KOPT-K1 (cell line): ENCODE measurements at regions not wholly inside any gene's neighbourhood (a gene's known extent, or its start where the extent isn't known, plus 50 kb on each side); places are given as distances from the start of the nearest gene placed in this dataset.

Experiments
- H3K27ac ChIP-seq: fragments of 200-600 bp; sonication (generic); 2 replicates; pipeline ENCODE4 v1.5.1; 2016; ENCODE audit warnings: antibody characterized with exemption, mild to moderate bottlenecking, low read depth, low read length; ENCODE audit not compliant: poor library complexity, severe bottlenecking
- H3K36me3 ChIP-seq: fragments of 200-600 bp; sonication (generic); 2 replicates; pipeline ENCODE4 v1.5.1; 2017; ENCODE audit warnings: antibody characterized with exemption, mild to moderate bottlenecking, low read length, moderate library complexity; ENCODE audit not compliant: insufficient read depth
- H3K9me3 ChIP-seq: fragments of 200-600 bp; sonication (generic); 2 replicates; pipeline ENCODE4 v1.5.1; 2017; ENCODE audit warnings: antibody characterized with exemption, low read length, mild to moderate bottlenecking; ENCODE audit not compliant: insufficient read depth, poor library complexity, severe bottlenecking

GRCh38 chr6:102494808-102495207 is 1101.3 kb downstream of the GRIK2 start:
- H3K36me3 ChIP-seq: no peaks in the 10 kb centered on the region
- H3K27ac ChIP-seq: no peak overlapping the region
- no peaks in the 10 kb centered on the region for H3K9me3 ChIP-seq

- Histone ChIP-seq H3K27ac (no peak overlapping the region), H3K9me3 (no peaks in the 10 kb centered on the region), H3K36me3 (no peaks in the 10 kb centered on the region)
Measured at GRCh38 chr6:102493485-102493884, 1100.0 kb downstream of the GRIK2 start.

- Histone ChIP-seq H3K36me3 (no peaks in the 10 kb centered on the region), H3K27ac (no peak overlapping the region), H3K9me3 (no peaks in the 10 kb centered on the region)
Measured at GRCh38 chr6:102488729-102489128, 1095.2 kb downstream of the GRIK2 start.

GRCh38 chr6:102485480-102485879 is 1092.0 kb downstream of the GRIK2 start:
- H3K9me3 ChIP-seq: no peaks in the 10 kb centered on the region
- H3K27ac ChIP-seq: no peak overlapping the region

GRCh38 chr6:102474041-102474807 is 1080.7 kb downstream of the GRIK2 start:
- no peaks in the 10 kb centered on the region for H3K36me3 ChIP-seq
- no peak overlapping the region for H3K27ac ChIP-seq
- no peaks in the 10 kb centered on the region for H3K9me3 ChIP-seq

More at GRCh38 chr6:102485480-102485879, 1092.0 kb downstream of the GRIK2 start:
- H3K36me3 ChIP-seq: no peaks in the 10 kb centered on the region

- H3K27ac ChIP-seq: no peak overlapping the region
- no peaks in the 10 kb centered on the region for H3K36me3 ChIP-seq
- no peaks in the 10 kb centered on the region for H3K9me3 ChIP-seq
Measured at GRCh38 chr6:102458990-102459389, 1065.5 kb downstream of the GRIK2 start.

- no peaks in the 10 kb centered on the region for H3K9me3 ChIP-seq
- no peaks in the 10 kb centered on the region for H3K36me3 ChIP-seq
- H3K27ac ChIP-seq: no peak overlapping the region
Measured at GRCh38 chr6:102438171-102438570, 1044.7 kb downstream of the GRIK2 start.

GRCh38 chr6:102417368-102417998 is 1024.0 kb downstream of the GRIK2 start:
- peak overlapping the region; percentile 40 for H3K27ac ChIP-seq
- no peaks in the 10 kb centered on the region for H3K36me3 ChIP-seq
- H3K9me3 ChIP-seq: no peaks in the 10 kb centered on the region

GRCh38 chr6:102415891-102416290 is 1022.4 kb downstream of the GRIK2 start:
- Histone ChIP-seq H3K27ac (no peak overlapping the region), H3K36me3 (no peaks in the 10 kb centered on the region), H3K9me3 (no peaks in the 10 kb centered on the region)

GRCh38 chr6:102411796-102412195 is 1018.3 kb downstream of the GRIK2 start:
- Histone ChIP-seq H3K27ac (no peak overlapping the region), H3K9me3 (no peaks in the 10 kb centered on the region), H3K36me3 (no peaks in the 10 kb centered on the region)

GRCh38 chr6:102407886-102408741 is 1014.6 kb downstream of the GRIK2 start:
- Histone ChIP-seq H3K36me3 (no peaks in the 10 kb centered on the region), H3K9me3 (no peaks in the 10 kb centered on the region), H3K27ac (no peak overlapping the region)

- Histone ChIP-seq H3K36me3 (no peaks in the 10 kb centered on the region), H3K9me3 (no peaks in the 10 kb centered on the region), H3K27ac (no peak overlapping the region)
Measured at GRCh38 chr6:102405860-102406259, 1012.4 kb downstream of the GRIK2 start.

- Histone ChIP-seq H3K9me3 (no peaks in the 10 kb centered on the region), H3K36me3 (no peaks in the 10 kb centered on the region), H3K27ac (no peak overlapping the region)
Measured at GRCh38 chr6:102402635-102403329, 1009.3 kb downstream of the GRIK2 start.

GRCh38 chr6:102398788-102399390 is 1005.4 kb downstream of the GRIK2 start:
- H3K27ac ChIP-seq: no peak overlapping the region
- H3K9me3 ChIP-seq: no peaks in the 10 kb centered on the region
- H3K36me3 ChIP-seq: no peaks in the 10 kb centered on the region
